Testis (tissue), 2 donors: ENCODE measurements at regions not wholly inside any gene's neighbourhood (a gene's known extent, or its start where the extent isn't known, plus 50 kb on each side); places are given as distances from the start of the nearest gene placed in this dataset.

Source experiments
- CTCF ChIP-seq, 3 experiments: fragments of 450-650 bp in 2 of 3; fragments of 200-600 bp in 1 of 3; sonication (generic) in 1 of 3; IDR thresholded peaks; one replicate each; pipeline ENCODE4 v1.5.1; 2016 to 2019; ENCODE audit warnings: antibody characterized with exemption in 3 of 3, mild to moderate bottlenecking in 2 of 3, moderate library complexity in 1 of 3
- POLR2A ChIP-seq: fragments of 450-650 bp; IDR thresholded peaks from one replicate; pipeline ENCODE4 v1.6.1; 2017; ENCODE audit warnings: antibody characterized with exemption, mild to moderate bottlenecking, moderate library complexity

DNA sequence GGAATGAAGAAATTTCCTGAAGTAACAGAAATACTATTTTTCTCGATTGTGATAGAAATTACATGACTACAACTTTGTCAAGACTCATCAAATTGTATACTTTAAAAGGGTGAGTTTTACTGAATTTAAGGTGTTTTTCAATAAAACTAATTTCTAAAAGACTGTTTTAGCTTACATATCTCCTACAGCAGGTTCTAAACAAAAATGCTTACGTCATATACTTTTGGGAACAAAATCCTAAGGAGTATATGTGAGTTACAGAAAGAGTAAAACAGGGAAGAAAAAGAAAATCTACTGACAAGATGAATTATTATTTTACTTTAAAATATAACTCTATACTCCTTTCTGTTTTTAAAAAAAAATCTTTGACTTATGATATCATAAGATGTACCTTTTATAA lies 660.3 kb upstream of the PKDCC start:
- TF ChIP-seq CTCF (IDR thresholded peaks at IDR 0.05): no peak
- TF ChIP-seq POLR2A: no peak
